ENCODE measurements at regions not wholly inside any gene's neighbourhood (a gene's known extent, or its start where the extent isn't known, plus 50 kb on each side); places are given as distances from the start of the nearest gene placed in this dataset.

DNA sequence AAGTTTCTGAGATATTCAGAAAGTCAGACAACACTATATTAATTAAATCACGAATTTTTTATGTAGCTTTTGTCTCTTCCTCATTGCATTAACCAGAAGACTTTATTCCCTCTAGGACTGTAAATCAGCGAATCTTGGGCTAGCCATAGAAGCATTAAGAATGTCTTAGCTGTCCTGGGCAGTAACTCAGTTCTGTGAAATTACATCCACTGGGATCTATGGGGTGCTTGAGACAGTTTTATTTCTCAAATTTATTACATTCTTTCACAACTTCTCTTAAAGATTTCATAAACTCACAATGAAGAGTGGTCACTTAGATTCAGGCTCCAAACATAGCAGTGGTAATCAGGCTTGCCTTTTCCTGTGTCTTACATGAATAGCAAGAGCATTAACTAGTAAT is 1153.4 kb downstream of the CDH8 start:
- no peaks in the 10 kb centered on the region for H3K9me3 ChIP-seq (ENCODE audit: control insufficient read depth, insufficient read depth, low read length)
- no CpG with 5 or more reads among the region's 2 CpGs for WGBS (ENCODE audit: insufficient coverage, insufficient read length)
- no peaks in the 10 kb centered on the region for H3K4me1 ChIP-seq (ENCODE audit: control insufficient read depth, insufficient read depth, low read length)
- H3K36me3 ChIP-seq (ENCODE audit: control insufficient read depth, insufficient read depth, low read length) = no peaks in the 10 kb centered on the region
- no peak overlapping the region for H3K27ac ChIP-seq (ENCODE audit: low read length)
- H3K27me3 ChIP-seq (ENCODE audit: control insufficient read depth, insufficient read depth, low read length) = no peaks in the 10 kb centered on the region
- no peak overlapping the region for H3K4me3 ChIP-seq (ENCODE audit: low read length)
- DNase-seq (ENCODE audit: low read depth, low spot score) = no peak

DNA sequence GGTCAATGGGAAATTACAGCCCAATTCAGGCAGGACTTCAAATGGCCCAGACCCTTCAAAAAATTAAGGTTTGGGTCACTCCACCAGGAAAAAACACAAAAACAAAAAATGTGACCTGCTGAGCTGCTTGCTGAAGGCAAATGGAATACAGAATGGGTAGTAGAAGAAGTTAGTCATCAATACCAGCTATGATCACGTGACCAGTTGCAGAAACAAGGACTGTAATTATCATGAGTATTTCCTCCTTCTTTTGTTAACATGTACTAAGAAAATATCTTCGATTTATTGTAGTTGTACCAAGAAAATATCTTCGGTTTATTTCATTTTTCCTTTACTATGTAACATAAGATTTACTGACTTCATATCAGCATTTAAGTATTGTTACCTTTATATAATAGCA is 1183.6 kb downstream of the CDH8 start:
- no peak overlapping the region for H3K27ac ChIP-seq (ENCODE audit: low read length)
- no peak overlapping the region for H3K4me3 ChIP-seq (ENCODE audit: low read length)
- DNase-seq (ENCODE audit: low read depth, low spot score) = no peak
- H3K9me3 ChIP-seq (ENCODE audit: control insufficient read depth, insufficient read depth, low read length) = no peaks in the 10 kb centered on the region
- WGBS (ENCODE audit: insufficient coverage, insufficient read length) = no CpG with 5 or more reads among the region's 3 CpGs
- no peaks in the 10 kb centered on the region for H3K36me3 ChIP-seq (ENCODE audit: control insufficient read depth, insufficient read depth, low read length)
- no peaks in the 10 kb centered on the region for H3K27me3 ChIP-seq (ENCODE audit: control insufficient read depth, insufficient read depth, low read length)
- no peaks in the 10 kb centered on the region for H3K4me1 ChIP-seq (ENCODE audit: control insufficient read depth, insufficient read depth, low read length)

GRCh38 chr16:60821661-60822060 is 1214.6 kb downstream of the CDH8 start:
- DNase-seq (ENCODE audit: low read depth, low spot score) = no peak
- Histone ChIP-seq H3K27ac (ENCODE audit: low read length) (no peak overlapping the region), H3K4me3 (ENCODE audit: low read length) (no peak overlapping the region), H3K36me3 (ENCODE audit: control insufficient read depth, insufficient read depth, low read length) (no peaks in the 10 kb centered on the region), H3K9me3 (ENCODE audit: control insufficient read depth, insufficient read depth, low read length) (no peaks in the 10 kb centered on the region), H3K27me3 (ENCODE audit: control insufficient read depth, insufficient read depth, low read length) (no peaks in the 10 kb centered on the region), H3K4me1 (ENCODE audit: control insufficient read depth, insufficient read depth, low read length) (no peaks in the 10 kb centered on the region)
- WGBS (ENCODE audit: insufficient coverage, insufficient read length) = no CpG with 5 or more reads among the region's 2 CpGs

- Histone ChIP-seq H3K9me3 (ENCODE audit: control insufficient read depth, insufficient read depth, low read length) (no peaks in the 10 kb centered on the region), H3K36me3 (ENCODE audit: control insufficient read depth, insufficient read depth, low read length) (no peaks in the 10 kb centered on the region), H3K4me3 (ENCODE audit: low read length) (no peak overlapping the region), H3K4me1 (ENCODE audit: control insufficient read depth, insufficient read depth, low read length) (no peaks in the 10 kb centered on the region), H3K27me3 (ENCODE audit: control insufficient read depth, insufficient read depth, low read length) (no peaks in the 10 kb centered on the region), H3K27ac (ENCODE audit: low read length) (no peak overlapping the region)
- WGBS (ENCODE audit: insufficient coverage, insufficient read length) = no CpG with 5 or more reads among the region's 2 CpGs
- DNase-seq (ENCODE audit: low read depth, low spot score) = no peak
These were observed 1215.9 kb downstream of the CDH8 start for GRCh38 chr16:60820361-60820760.

DNA sequence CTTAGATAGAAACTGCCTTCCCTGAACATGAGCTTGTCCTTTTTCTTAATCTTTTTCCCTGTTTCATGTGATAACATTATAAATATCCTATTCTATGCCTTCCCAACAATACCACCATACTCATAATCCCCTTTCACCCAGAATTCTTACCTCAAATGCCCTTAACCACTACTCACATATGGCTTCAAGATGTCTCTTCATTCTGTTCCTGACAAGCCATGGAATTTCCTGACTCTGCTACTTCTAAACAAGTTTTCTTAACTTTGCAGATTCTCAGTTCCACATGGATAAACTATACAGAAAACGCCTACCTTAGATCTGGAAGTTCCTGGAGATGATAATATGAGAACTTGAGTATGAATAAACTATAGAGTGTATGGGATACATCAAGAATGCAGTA is 1217.8 kb downstream of the CDH8 start:
- DNase-seq (ENCODE audit: low read depth, low spot score) = no peak
- H3K9me3 ChIP-seq (ENCODE audit: control insufficient read depth, insufficient read depth, low read length) = no peaks in the 10 kb centered on the region
- no peaks in the 10 kb centered on the region for H3K27me3 ChIP-seq (ENCODE audit: control insufficient read depth, insufficient read depth, low read length)
- no CpG with 5 or more reads among the region's 1 CpG for WGBS (ENCODE audit: insufficient coverage, insufficient read length)
- H3K36me3 ChIP-seq (ENCODE audit: control insufficient read depth, insufficient read depth, low read length) = no peaks in the 10 kb centered on the region
- no peak overlapping the region for H3K4me3 ChIP-seq (ENCODE audit: low read length)
- H3K27ac ChIP-seq (ENCODE audit: low read length) = no peak overlapping the region
- no peaks in the 10 kb centered on the region for H3K4me1 ChIP-seq (ENCODE audit: control insufficient read depth, insufficient read depth, low read length)

DNA sequence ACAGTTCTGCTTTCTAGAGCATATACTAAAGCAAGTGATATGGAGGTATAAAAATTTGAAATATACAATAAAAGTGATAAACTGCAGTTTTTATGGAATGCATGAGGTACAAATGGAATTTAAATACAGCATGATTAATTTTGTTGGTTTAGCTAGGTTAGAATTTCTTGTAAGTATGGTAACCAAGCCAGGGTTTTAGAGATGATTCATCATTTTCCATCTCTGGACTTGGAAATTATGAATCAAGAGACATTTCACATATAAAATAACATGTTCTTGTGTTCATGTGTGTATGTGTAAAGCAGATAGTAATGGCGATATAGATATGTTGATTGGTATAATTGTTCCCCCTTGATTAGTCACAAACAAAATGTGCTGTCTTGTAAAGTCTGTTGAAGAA is 1219.8 kb downstream of the CDH8 start:
- no peaks in the 10 kb centered on the region for H3K4me1 ChIP-seq (ENCODE audit: control insufficient read depth, insufficient read depth, low read length)
- no peaks in the 10 kb centered on the region for H3K9me3 ChIP-seq (ENCODE audit: control insufficient read depth, insufficient read depth, low read length)

DNA sequence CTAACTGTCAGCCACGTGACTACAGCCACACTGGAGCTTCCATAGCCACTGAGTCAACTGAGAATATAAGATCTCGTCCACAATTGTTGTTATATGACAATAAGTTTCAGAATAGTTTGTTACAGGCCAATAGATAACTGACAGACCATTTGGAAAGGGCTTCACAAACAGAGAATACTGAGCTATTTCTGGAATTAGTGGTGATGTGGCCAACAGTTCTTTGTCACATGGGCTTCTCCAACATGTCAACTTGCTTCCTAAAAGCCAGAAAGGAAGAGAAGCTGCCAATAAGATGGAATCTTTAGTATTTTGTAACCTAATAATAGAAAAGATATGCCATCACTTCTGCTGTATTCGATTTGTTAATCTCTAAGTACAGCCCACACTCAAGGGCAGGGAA is 1220.4 kb downstream of the CDH8 start:
- H3K9me3 ChIP-seq (ENCODE audit: control insufficient read depth, insufficient read depth, low read length) = no peaks in the 10 kb centered on the region
- no peaks in the 10 kb centered on the region for H3K36me3 ChIP-seq (ENCODE audit: control insufficient read depth, insufficient read depth, low read length)
- WGBS (ENCODE audit: insufficient coverage, insufficient read length) = no CpG with 5 or more reads among the region's 3 CpGs
- no peak for DNase-seq (ENCODE audit: low read depth, low spot score)
- H3K4me1 ChIP-seq (ENCODE audit: control insufficient read depth, insufficient read depth, low read length) = no peaks in the 10 kb centered on the region
- no peak overlapping the region for H3K27ac ChIP-seq (ENCODE audit: low read length)
- H3K27me3 ChIP-seq (ENCODE audit: control insufficient read depth, insufficient read depth, low read length) = no peaks in the 10 kb centered on the region
- no peak overlapping the region for H3K4me3 ChIP-seq (ENCODE audit: low read length)

More for the DNA sequence above, 1219.8 kb downstream of the CDH8 start:
- no CpG with 5 or more reads among the region's 1 CpG for WGBS (ENCODE audit: insufficient coverage, insufficient read length)
- H3K27me3 ChIP-seq (ENCODE audit: control insufficient read depth, insufficient read depth, low read length) = no peaks in the 10 kb centered on the region
- H3K4me3 ChIP-seq (ENCODE audit: low read length) = no peak overlapping the region
- H3K36me3 ChIP-seq (ENCODE audit: control insufficient read depth, insufficient read depth, low read length) = no peaks in the 10 kb centered on the region
- DNase-seq (ENCODE audit: low read depth, low spot score) = no peak
- H3K27ac ChIP-seq (ENCODE audit: low read length) = no peak overlapping the region

DNA sequence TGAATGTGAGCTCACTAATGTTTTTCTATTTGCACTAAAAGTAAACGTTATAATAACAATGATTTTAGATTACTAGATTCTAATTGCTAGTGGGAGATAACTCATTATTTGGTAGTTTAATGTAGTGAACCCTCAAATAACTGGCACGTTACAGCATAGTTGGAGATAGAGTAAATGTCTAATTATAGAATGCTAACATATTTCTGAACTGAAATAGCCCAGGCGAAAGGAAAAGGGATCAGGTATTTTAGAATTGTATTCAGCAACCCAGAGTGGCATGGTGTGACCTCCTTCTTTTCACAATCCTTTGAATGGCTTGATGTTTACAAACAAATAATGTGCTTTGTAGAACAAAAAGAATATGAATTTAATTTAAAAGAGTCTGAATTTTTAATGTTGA is 1221.2 kb downstream of the CDH8 start:
- no peak for DNase-seq (ENCODE audit: low read depth, low spot score)
- no peaks in the 10 kb centered on the region for H3K4me1 ChIP-seq (ENCODE audit: control insufficient read depth, insufficient read depth, low read length)
- no peak overlapping the region for H3K27ac ChIP-seq (ENCODE audit: low read length)
- no peak overlapping the region for H3K4me3 ChIP-seq (ENCODE audit: low read length)
- no peaks in the 10 kb centered on the region for H3K9me3 ChIP-seq (ENCODE audit: control insufficient read depth, insufficient read depth, low read length)
- no peaks in the 10 kb centered on the region for H3K36me3 ChIP-seq (ENCODE audit: control insufficient read depth, insufficient read depth, low read length)
- no CpG with 5 or more reads among the region's 3 CpGs for WGBS (ENCODE audit: insufficient coverage, insufficient read length)
- no peaks in the 10 kb centered on the region for H3K27me3 ChIP-seq (ENCODE audit: control insufficient read depth, insufficient read depth, low read length)

- no peaks in the 10 kb centered on the region for H3K9me3 ChIP-seq (ENCODE audit: control insufficient read depth, insufficient read depth, low read length)
- H3K36me3 ChIP-seq (ENCODE audit: control insufficient read depth, insufficient read depth, low read length) = no peaks in the 10 kb centered on the region
- DNase-seq (ENCODE audit: low read depth, low spot score) = no peak
- H3K4me3 ChIP-seq (ENCODE audit: low read length) = no peak overlapping the region
- no peaks in the 10 kb centered on the region for H3K27me3 ChIP-seq (ENCODE audit: control insufficient read depth, insufficient read depth, low read length)
- H3K4me1 ChIP-seq (ENCODE audit: control insufficient read depth, insufficient read depth, low read length) = no peaks in the 10 kb centered on the region
- no peak overlapping the region for H3K27ac ChIP-seq (ENCODE audit: low read length)
These were observed 1224.6 kb downstream of the CDH8 start for GRCh38 chr16:60811657-60812056.

GRCh38 chr16:60811051-60811608 is 1225.1 kb downstream of the CDH8 start:
- Histone ChIP-seq H3K4me3 (ENCODE audit: low read length) (no peak overlapping the region), H3K27me3 (ENCODE audit: control insufficient read depth, insufficient read depth, low read length) (no peaks in the 10 kb centered on the region), H3K36me3 (ENCODE audit: control insufficient read depth, insufficient read depth, low read length) (no peaks in the 10 kb centered on the region), H3K27ac (ENCODE audit: low read length) (no peak overlapping the region), H3K9me3 (ENCODE audit: control insufficient read depth, insufficient read depth, low read length) (no peaks in the 10 kb centered on the region), H3K4me1 (ENCODE audit: control insufficient read depth, insufficient read depth, low read length) (no peaks in the 10 kb centered on the region)
- DNase-seq (ENCODE audit: low read depth, low spot score) = no peak
- no CpG with 5 or more reads among the region's 6 CpGs for WGBS (ENCODE audit: insufficient coverage, insufficient read length)

- H3K4me1 ChIP-seq (ENCODE audit: control insufficient read depth, insufficient read depth, low read length) = no peaks in the 10 kb centered on the region
- no peak overlapping the region for H3K27ac ChIP-seq (ENCODE audit: low read length)
- no peaks in the 10 kb centered on the region for H3K36me3 ChIP-seq (ENCODE audit: control insufficient read depth, insufficient read depth, low read length)
- no peak for DNase-seq (ENCODE audit: low read depth, low spot score)
- H3K4me3 ChIP-seq (ENCODE audit: low read length) = no peak overlapping the region
- H3K9me3 ChIP-seq (ENCODE audit: control insufficient read depth, insufficient read depth, low read length) = no peaks in the 10 kb centered on the region
- H3K27me3 ChIP-seq (ENCODE audit: control insufficient read depth, insufficient read depth, low read length) = no peaks in the 10 kb centered on the region
These were observed 1226.0 kb downstream of the CDH8 start for GRCh38 chr16:60810250-60810649.
